CD14-positive monocyte (primary cell): ENCODE measurements at regions not wholly inside any gene's neighbourhood (a gene's known extent, or its start where the extent isn't known, plus 50 kb on each side); places are given as distances from the start of the nearest gene placed in this dataset.

Experiments used
- DNase-seq, 3 donors: peaks; one replicate each; pipeline ENCODE4 v3.0.0-alpha.2; 2011 to 2022
- H2AFZ ChIP-seq: 2 replicates; pipeline ENCODE4 v1.6.0; 2012; ENCODE audit warnings: mild to moderate bottlenecking, low read depth, low read length, inconsistent platforms; ENCODE audit not compliant: insufficient read depth, poor library complexity, severe bottlenecking
- H3K27ac ChIP-seq, 2 donors: 1 replicate in 1 of 2; 2 replicates in 1 of 2; pipeline ENCODE4 v1.5.1; 2012 to 2013; ENCODE audit warnings: low read length in 2 of 2, control low read depth in 1 of 2, inconsistent platforms in 1 of 2, low read depth in 1 of 2, mild to moderate bottlenecking in 1 of 2
- H3K27me3 ChIP-seq, 2 donors: one replicate each; pipeline versions ENCODE4 v1.6.0 to v1.6.1; 2011 to 2013; ENCODE audit warnings: low read length in 2 of 2; ENCODE audit not compliant: control insufficient read depth in 2 of 2, insufficient read depth in 2 of 2
- H3K36me3 ChIP-seq, 2 donors: replicated peaks in 1 of 2; 1 replicate in 1 of 2; 2 replicates in 1 of 2; pipeline versions ENCODE4 v1.5.1 to v1.6.1; 2012 to 2013; ENCODE audit warnings: low read length in 2 of 2, control low read depth in 1 of 2, inconsistent platforms in 1 of 2, mild to moderate bottlenecking in 1 of 2; ENCODE audit not compliant: insufficient read depth in 2 of 2, control insufficient read depth in 1 of 2
- H3K4me1 ChIP-seq, 2 donors: 1 replicate in 1 of 2; 2 replicates in 1 of 2; pipeline versions ENCODE4 v1.5.1 to v1.6.1; 2012 to 2013; ENCODE audit warnings: low read length in 2 of 2, control low read depth in 1 of 2, inconsistent platforms in 1 of 2, mild to moderate bottlenecking in 1 of 2, moderate library complexity in 1 of 2; ENCODE audit not compliant: insufficient read depth in 2 of 2, control insufficient read depth in 1 of 2
- H3K4me2 ChIP-seq: replicated peaks from 2 replicates; pipeline ENCODE3; 2012; ENCODE audit warnings: low read length, moderate library complexity, mild to moderate bottlenecking; ENCODE audit not compliant: poor library complexity, severe bottlenecking; ENCODE audit errors: extremely low read depth
- H3K4me3 ChIP-seq, 3 experiments: fragments of 200-600 bp in 1 of 3; sonication (generic) in 1 of 3; replicated peaks in 1 of 3; 1 replicate in 2 of 3; 2 replicates in 1 of 3; pipeline ENCODE4 v1.5.1; 2011 to 2013; ENCODE audit warnings: low read length in 3 of 3, mild to moderate bottlenecking in 3 of 3, control low read depth in 2 of 3, low read depth in 2 of 3, inconsistent platforms in 1 of 3, moderate library complexity in 1 of 3
- H3K79me2 ChIP-seq: 2 replicates; pipeline ENCODE4 v1.6.0; 2012; ENCODE audit warnings: mild to moderate bottlenecking, control low read depth, inconsistent platforms, low read length, moderate library complexity; ENCODE audit not compliant: insufficient read depth
- H3K9ac ChIP-seq: 2 replicates; pipeline ENCODE4 v1.6.0; 2017; ENCODE audit warnings: low read length, mild to moderate bottlenecking; ENCODE audit not compliant: insufficient read depth, poor library complexity, severe bottlenecking
- H3K9me3 ChIP-seq, 2 donors: replicated peaks in 1 of 2; 1 replicate in 1 of 2; 2 replicates in 1 of 2; pipeline versions ENCODE4 v1.5.1 to v1.6.1; 2012 to 2013; ENCODE audit warnings: low read length in 2 of 2, control low read depth in 1 of 2; ENCODE audit not compliant: control insufficient read depth in 1 of 2, insufficient read depth in 1 of 2
- H4K20me1 ChIP-seq: 2 replicates; pipeline ENCODE4 v1.6.0; 2012; ENCODE audit warnings: mild to moderate bottlenecking, low read length, control low read depth, moderate library complexity; ENCODE audit not compliant: insufficient read depth
- H3K27ac Mint-ChIP-seq, 7 donors: one replicate each; pipeline ENCODE4 v1.8.0; 2020; ENCODE audit warnings: mild to moderate bottlenecking in 7 of 7, mixed read lengths in 7 of 7, moderate library complexity in 6 of 7, inconsistent platforms in 2 of 7
- H3K27me3 Mint-ChIP-seq, 3 donors: one replicate each; pipeline ENCODE4 v1.8.0; 2021 to 2022; ENCODE audit warnings: low read depth in 3 of 3, mild to moderate bottlenecking in 3 of 3, mixed read lengths in 3 of 3, moderate library complexity in 3 of 3, inconsistent platforms in 1 of 3
- H3K36me3 Mint-ChIP-seq, 2 donors: one replicate each; pipeline ENCODE4 v1.8.0; 2020; ENCODE audit warnings: mixed read lengths in 2 of 2, inconsistent platforms in 1 of 2, mild to moderate bottlenecking in 1 of 2
- H3K4me1 Mint-ChIP-seq: one replicate; pipeline ENCODE4 v1.8.0; 2020; ENCODE audit warnings: mild to moderate bottlenecking, mixed read lengths
- H3K4me3 Mint-ChIP-seq, 2 donors: one replicate each; pipeline ENCODE4 v1.8.0; 2020; ENCODE audit warnings: mild to moderate bottlenecking in 2 of 2, mixed read lengths in 2 of 2, moderate library complexity in 1 of 2
- H3K9me3 Mint-ChIP-seq, 7 donors: one replicate each; pipeline ENCODE4 v1.8.0; 2020 to 2022; ENCODE audit warnings: mixed read lengths in 7 of 7, mild to moderate bottlenecking in 6 of 7, moderate library complexity in 6 of 7, inconsistent platforms in 2 of 7
- CTCF ChIP-seq: fragments of 200-600 bp; IDR thresholded peaks from one replicate; pipeline ENCODE4 v1.8.0; 2022; ENCODE audit warnings: antibody characterized with exemption, mild to moderate bottlenecking
- WGBS: methylation state at CpG from one replicate; pipeline ENCODE4 v1.1.5; 2013; ENCODE audit warnings: missing lambda C conversion rate; ENCODE audit not compliant: insufficient coverage; 5-methylcytosine and 5-hydroxymethylcytosine counted together
- intact Hi-C, 2 donors: fragments of 100-400 bp; cut with micrococcal nuclease; formaldehyde crosslinking; loops; one replicate each; pipeline versions ENCODE4 v1.15.0 to v1.15.1; 2023

GRCh38 chr15:93324186-93324975 lies 235.4 kb upstream of the RGMA start:
- Histone ChIP-seq H3K36me3 (no peaks in the 10 kb centered on the region), H3K4me3 (no peak overlapping the region), H3K27ac (no peak overlapping the region), H3K9ac (no peak overlapping the region), H3K27me3 (no peaks in the 10 kb centered on the region), H4K20me1 (no peaks in the 10 kb centered on the region), H3K4me2 (no peak overlapping the region), H3K79me2 (no peaks in the 10 kb centered on the region), H3K9me3 (no peaks in the 10 kb centered on the region), H2AFZ (no peak overlapping the region), H3K4me1 (no peaks in the 10 kb centered on the region)
- Mint-ChIP-seq H3K9me3 (peaks cover 0 to 3% (median 0%) of the 10 kb centered on the region in 7 donors), H3K27me3 (peaks cover 0 to 4% (median 1%) of the 10 kb centered on the region in 3 donors), H3K4me1 (no peaks in the 10 kb centered on the region), H3K36me3 (no peaks in the 10 kb centered on the region), H3K4me3 (no peak overlapping the region), H3K27ac (no peak overlapping the region)
- no peak for TF ChIP-seq CTCF
- intact Hi-C loops, result no loop called here
- WGBS, result 100% methylated on average over 3 of the region's 5 CpGs
- DNase-seq, result no peak

GRCh38 chr15:93321881-93322282 lies 232.9 kb upstream of the RGMA start:
- H3K4me2 ChIP-seq, result no peak overlapping the region
- intact Hi-C loops, result no loop called here
- no peak for TF ChIP-seq CTCF
- H3K4me3 ChIP-seq, result no peak overlapping the region
- H2AFZ ChIP-seq, result no peak overlapping the region
- H3K4me1 ChIP-seq, result peaks cover 0 to 3% of the 10 kb centered on the region in 2 donors
- no peaks in the 10 kb centered on the region for H3K36me3 Mint-ChIP-seq
- no peaks in the 10 kb centered on the region for H3K36me3 ChIP-seq
- DNase-seq, result no peak
- H3K27ac ChIP-seq, result no peak overlapping the region
- peaks cover 0 to 2% (median 1%) of the 10 kb centered on the region in 3 donors for H3K27me3 Mint-ChIP-seq
- WGBS, result 91% methylated on average over 3 of the region's 9 CpGs
- no peaks in the 10 kb centered on the region for H4K20me1 ChIP-seq
- H3K9ac ChIP-seq, result no peak overlapping the region
- H3K79me2 ChIP-seq, result no peaks in the 10 kb centered on the region
- peaks cover 0 to 3% (median 0%) of the 10 kb centered on the region in 7 donors for H3K9me3 Mint-ChIP-seq
- H3K9me3 ChIP-seq, result no peaks in the 10 kb centered on the region
- no peaks in the 10 kb centered on the region for H3K27me3 ChIP-seq
- peaks cover 4% of the 10 kb centered on the region for H3K4me1 Mint-ChIP-seq
- peak overlapping the region in 1 of 7 donors; percentile 13 for H3K27ac Mint-ChIP-seq
- no peak overlapping the region for H3K4me3 Mint-ChIP-seq
